Kidney (tissue), 13 donors: ENCODE measurements at regions not wholly inside any gene's neighbourhood (a gene's known extent, or its start where the extent isn't known, plus 50 kb on each side); places are given as distances from the start of the nearest gene placed in this dataset.

ENCODE experiments used
- DNase-seq, 5 donors: peaks; one replicate each; pipeline ENCODE4 v3.0.0-alpha.2; 2013 to 2020
- FAIRE-seq: peaks from 2 replicates; lab custom pipeline; 2012; peaks lifted over from hg19 to GRCh38; lab: Jason Lieb, UNC
- H3K27ac ChIP-seq, 2 donors: one replicate each; pipeline ENCODE4 v1.7.0; 2013; ENCODE audit warnings: low read depth in 2 of 2, low read length in 2 of 2, inconsistent platforms in 1 of 2
- H3K27me3 ChIP-seq: one replicate; pipeline ENCODE4 v1.7.1; 2013; ENCODE audit warnings: low read length, inconsistent platforms; ENCODE audit not compliant: control insufficient read depth, insufficient read depth
- H3K36me3 ChIP-seq, 3 donors: one replicate each; pipeline versions ENCODE4 v1.7.0 to v1.7.1; 2013; ENCODE audit warnings: low read length in 3 of 3, control low read depth in 1 of 3, inconsistent platforms in 1 of 3; ENCODE audit not compliant: insufficient read depth in 3 of 3, control insufficient read depth in 2 of 3
- H3K4me1 ChIP-seq, 3 donors: one replicate each; pipeline versions ENCODE4 v1.7.0 to v1.7.1; 2013; ENCODE audit warnings: low read length in 3 of 3, inconsistent platforms in 1 of 3, low read depth in 1 of 3; ENCODE audit not compliant: control insufficient read depth in 2 of 3, insufficient read depth in 2 of 3
- H3K4me3 ChIP-seq, 3 donors: one replicate each; pipeline versions ENCODE4 v1.7.0 to v1.8.1; 2013; ENCODE audit warnings: low read length in 3 of 3, control low read depth in 1 of 3, inconsistent platforms in 1 of 3
- H3K9ac ChIP-seq, 3 donors: one replicate each; pipeline versions ENCODE4 v1.7.0 to v1.7.1; 2013; ENCODE audit warnings: low read length in 3 of 3, control low read depth in 1 of 3, inconsistent platforms in 1 of 3
- H3K9me3 ChIP-seq, 3 donors: one replicate each; pipeline versions ENCODE4 v1.7.0 to v1.7.1; 2013; ENCODE audit warnings: low read length in 3 of 3, control low read depth in 1 of 3, inconsistent platforms in 1 of 3; ENCODE audit not compliant: control insufficient read depth in 2 of 3, insufficient read depth in 1 of 3
- intact Hi-C: fragments of 100-400 bp; cut with DNase I; formaldehyde crosslinking; loops from one replicate; pipeline ENCODE4 v1.11.1; 2022
- TF ChIP-seq, protein P1 (sequence below): IDR thresholded peaks from 3 replicates; pipeline ENCODE4 v1.5.1; 2012; ENCODE audit warnings: mild to moderate bottlenecking, moderate library complexity, borderline replicate concordance; ENCODE audit not compliant: insufficient read depth; ENCODE audit errors: extremely low read depth
- donor health status: control.
- donor health status: control.
- donor health status: control.
- donor health status: control.
- donor health status: control.
- donor health status: DM: yes; HTN: yes; CAD: no.
- donor health status: Normal renal cell carcinoma (clear cell type).

DNA sequence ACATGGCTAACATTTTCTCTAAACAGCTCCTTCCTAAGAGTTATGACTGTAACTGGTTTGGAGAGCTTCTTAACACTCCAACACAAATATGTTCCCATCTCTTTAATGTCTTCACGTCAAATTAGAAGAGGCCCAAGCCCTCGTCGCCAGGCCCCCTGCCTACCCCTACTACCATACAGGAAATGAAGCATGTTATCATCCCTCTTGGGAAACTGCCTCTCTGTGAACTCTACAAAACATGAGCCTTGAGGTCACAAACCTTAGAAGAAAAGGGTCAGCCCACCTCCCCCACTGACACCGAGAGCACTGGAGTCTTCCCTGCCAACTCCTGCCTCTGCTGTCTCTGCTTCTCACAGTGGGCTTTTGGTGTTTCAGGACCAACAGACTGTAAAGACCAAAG is 243.1 kb upstream of the STT3B start:
- no peak for FAIRE-seq
- no peak overlapping the region for H3K9ac ChIP-seq
- peak in 4 of 5 donors; percentile 21 to 61 (median 50) for DNase-seq

GRCh38 chr3:31290046-31290445 is 242.7 kb upstream of the STT3B start:
- H3K27ac ChIP-seq = no peak overlapping the region
- H3K9ac ChIP-seq = no peak overlapping the region
- DNase-seq (no peak), FAIRE-seq (no peak)
- no peaks in the 10 kb centered on the region for H3K4me1 ChIP-seq
- TF ChIP-seq, protein P1, sequence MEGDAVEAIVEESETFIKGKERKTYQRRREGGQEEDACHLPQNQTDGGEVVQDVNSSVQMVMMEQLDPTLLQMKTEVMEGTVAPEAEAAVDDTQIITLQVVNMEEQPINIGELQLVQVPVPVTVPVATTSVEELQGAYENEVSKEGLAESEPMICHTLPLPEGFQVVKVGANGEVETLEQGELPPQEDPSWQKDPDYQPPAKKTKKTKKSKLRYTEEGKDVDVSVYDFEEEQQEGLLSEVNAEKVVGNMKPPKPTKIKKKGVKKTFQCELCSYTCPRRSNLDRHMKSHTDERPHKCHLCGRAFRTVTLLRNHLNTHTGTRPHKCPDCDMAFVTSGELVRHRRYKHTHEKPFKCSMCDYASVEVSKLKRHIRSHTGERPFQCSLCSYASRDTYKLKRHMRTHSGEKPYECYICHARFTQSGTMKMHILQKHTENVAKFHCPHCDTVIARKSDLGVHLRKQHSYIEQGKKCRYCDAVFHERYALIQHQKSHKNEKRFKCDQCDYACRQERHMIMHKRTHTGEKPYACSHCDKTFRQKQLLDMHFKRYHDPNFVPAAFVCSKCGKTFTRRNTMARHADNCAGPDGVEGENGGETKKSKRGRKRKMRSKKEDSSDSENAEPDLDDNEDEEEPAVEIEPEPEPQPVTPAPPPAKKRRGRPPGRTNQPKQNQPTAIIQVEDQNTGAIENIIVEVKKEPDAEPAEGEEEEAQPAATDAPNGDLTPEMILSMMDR = no peak
- intact Hi-C loops = no loop called here
- no peaks in the 10 kb centered on the region for H3K36me3 ChIP-seq
- no peaks in the 10 kb centered on the region for H3K27me3 ChIP-seq
- no peak overlapping the region for H3K4me3 ChIP-seq
- H3K9me3 ChIP-seq = no peaks in the 10 kb centered on the region

More for the DNA sequence above, 243.1 kb upstream of the STT3B start:
- TF ChIP-seq, protein P1 = no peak
- no peak overlapping the region for H3K4me3 ChIP-seq
- H3K27me3 ChIP-seq = no peaks in the 10 kb centered on the region
- H3K9me3 ChIP-seq = no peaks in the 10 kb centered on the region
- no peak overlapping the region for H3K27ac ChIP-seq
- H3K4me1 ChIP-seq = no peaks in the 10 kb centered on the region
- H3K36me3 ChIP-seq = no peaks in the 10 kb centered on the region
- intact Hi-C loops = no loop called here

GRCh38 chr3:31291818-31292217 is 240.9 kb upstream of the STT3B start:
- no peak overlapping the region for H3K9ac ChIP-seq
- H3K27me3 ChIP-seq = no peaks in the 10 kb centered on the region
- FAIRE-seq (no peak), DNase-seq (no peak)
- intact Hi-C loops = no loop called here
- no peaks in the 10 kb centered on the region for H3K9me3 ChIP-seq
- H3K27ac ChIP-seq = no peak overlapping the region
- H3K4me1 ChIP-seq = no peaks in the 10 kb centered on the region
- no peak overlapping the region for H3K4me3 ChIP-seq
- no peaks in the 10 kb centered on the region for H3K36me3 ChIP-seq
- TF ChIP-seq, protein P1 = no peak
